UCSD-AML1 (cell line): ENCODE measurements at regions not wholly inside any gene's neighbourhood (a gene's known extent, or its start where the extent isn't known, plus 50 kb on each side); places are given as distances from the start of the nearest gene placed in this dataset.
"Not testable (repeated sequence)": the region's sequence is repeated elsewhere in the genome, so short reads cannot be mapped to it uniquely, and the experiment has no call there.

ENCODE experiments used
- DNase-seq: peaks from one replicate; lab custom pipeline; 2025; ENCODE audit not compliant: unreplicated experiment; lab: John Stamatoyannopoulos, UW

DNA sequence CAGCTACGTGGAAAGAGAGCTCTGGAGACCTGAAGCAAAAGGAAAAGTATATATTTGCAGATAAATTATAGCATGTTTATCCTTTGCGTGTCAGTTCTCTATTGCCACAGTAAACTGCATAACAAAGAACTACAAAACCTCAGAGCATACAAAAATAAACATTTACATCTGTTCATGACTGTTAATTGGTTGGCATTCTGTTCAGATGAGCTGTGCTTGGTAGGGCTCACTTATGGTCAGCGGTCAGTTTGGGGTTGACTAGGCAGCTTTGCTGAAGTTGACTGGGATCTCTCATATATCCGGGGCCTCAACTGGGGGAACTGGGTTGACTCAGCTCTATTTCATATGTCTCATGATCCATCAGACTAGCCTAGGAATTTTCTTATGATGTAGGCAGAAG is 257.7 kb downstream of the TLE1 start:
- no peak for DNase-seq

DNA sequence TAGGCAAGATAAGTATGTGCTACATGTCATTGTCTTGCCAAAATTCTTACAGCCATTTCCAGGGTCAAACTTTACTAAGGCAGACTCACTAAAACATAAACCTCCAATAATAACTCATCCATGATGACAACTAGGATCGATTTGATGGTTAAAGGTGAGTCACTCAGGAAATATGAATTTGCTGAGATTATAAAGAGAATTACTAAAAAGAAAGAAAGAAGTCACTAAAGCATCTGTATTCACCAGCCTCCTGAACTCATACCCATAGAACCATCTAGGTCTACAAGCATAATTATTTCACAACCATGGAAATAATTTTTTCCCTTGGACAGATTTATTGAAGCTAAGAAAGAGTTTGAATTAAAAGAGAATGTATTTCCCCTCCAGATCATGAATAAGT is 258.6 kb downstream of the TLE1 start:
- DNase-seq = no peak

DNA sequence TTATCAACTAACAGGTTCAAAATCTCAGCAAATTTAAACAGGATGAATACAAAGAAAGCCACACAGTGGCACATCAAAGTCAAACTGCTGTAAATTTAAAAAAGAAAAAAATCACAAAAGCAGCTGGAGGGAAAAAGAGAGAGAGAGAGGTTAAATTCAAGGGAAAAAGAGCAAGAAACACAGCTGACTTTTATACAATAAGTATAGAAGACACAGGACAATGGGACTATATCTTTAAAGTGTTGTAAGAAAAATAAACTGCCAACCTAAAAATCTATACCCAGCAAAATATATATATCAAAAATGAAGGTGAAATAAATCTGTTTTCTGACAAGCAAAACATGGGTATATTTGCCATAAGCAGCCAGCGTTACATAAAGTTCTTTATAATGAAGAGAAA is 261.5 kb downstream of the TLE1 start:
- no peak for DNase-seq

DNA sequence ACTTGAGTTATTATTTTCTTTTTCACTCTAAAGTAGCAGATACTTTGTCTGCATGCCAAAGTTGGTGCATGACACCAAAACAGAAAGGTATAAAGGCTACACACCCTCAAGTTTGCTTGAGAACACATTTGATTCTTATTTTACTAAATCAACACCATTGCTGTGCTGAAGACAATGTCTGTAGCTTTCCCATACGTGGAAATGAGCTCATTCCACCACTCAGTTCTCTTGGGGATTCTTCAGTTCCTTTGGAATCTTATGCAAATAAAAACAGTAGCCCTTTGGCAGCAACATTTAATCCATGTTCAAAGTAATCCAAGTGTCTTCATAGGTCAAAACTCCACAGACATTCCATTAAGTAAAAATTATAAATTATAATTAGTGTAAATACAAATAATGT is 264.9 kb downstream of the TLE1 start:
- no peak for DNase-seq

- no peak for DNase-seq
Measured at GRCh38 chr9:81423589-81424326, 265.6 kb downstream of the TLE1 start.

DNA sequence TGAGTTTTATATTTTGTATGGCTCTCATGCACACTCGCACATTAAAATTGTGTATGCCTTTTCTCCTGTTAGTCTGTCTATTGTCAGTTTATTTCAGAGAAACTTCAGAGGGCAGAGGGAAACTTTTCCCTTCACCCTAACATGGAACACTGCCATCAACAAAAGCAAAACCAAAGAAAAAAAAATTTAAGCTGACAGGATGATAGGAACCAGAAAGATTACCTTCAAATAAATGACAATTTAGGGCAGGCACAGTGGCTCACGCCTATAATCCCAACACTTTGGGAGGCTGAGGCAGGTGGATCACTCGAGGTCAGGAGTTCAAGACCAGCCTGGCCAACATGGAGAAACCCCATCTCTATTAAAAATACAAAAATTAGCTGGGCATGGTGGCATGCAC is 268.3 kb downstream of the TLE1 start:
- not testable (repeated sequence) for DNase-seq

- no peak for DNase-seq
Measured at GRCh38 chr9:81420024-81420423, 269.3 kb downstream of the TLE1 start.

- no peak for DNase-seq
Measured at GRCh38 chr9:81417941-81418340, 271.4 kb downstream of the TLE1 start.

- DNase-seq = no peak
Measured at GRCh38 chr9:81417299-81417675, 272.1 kb downstream of the TLE1 start.

DNA sequence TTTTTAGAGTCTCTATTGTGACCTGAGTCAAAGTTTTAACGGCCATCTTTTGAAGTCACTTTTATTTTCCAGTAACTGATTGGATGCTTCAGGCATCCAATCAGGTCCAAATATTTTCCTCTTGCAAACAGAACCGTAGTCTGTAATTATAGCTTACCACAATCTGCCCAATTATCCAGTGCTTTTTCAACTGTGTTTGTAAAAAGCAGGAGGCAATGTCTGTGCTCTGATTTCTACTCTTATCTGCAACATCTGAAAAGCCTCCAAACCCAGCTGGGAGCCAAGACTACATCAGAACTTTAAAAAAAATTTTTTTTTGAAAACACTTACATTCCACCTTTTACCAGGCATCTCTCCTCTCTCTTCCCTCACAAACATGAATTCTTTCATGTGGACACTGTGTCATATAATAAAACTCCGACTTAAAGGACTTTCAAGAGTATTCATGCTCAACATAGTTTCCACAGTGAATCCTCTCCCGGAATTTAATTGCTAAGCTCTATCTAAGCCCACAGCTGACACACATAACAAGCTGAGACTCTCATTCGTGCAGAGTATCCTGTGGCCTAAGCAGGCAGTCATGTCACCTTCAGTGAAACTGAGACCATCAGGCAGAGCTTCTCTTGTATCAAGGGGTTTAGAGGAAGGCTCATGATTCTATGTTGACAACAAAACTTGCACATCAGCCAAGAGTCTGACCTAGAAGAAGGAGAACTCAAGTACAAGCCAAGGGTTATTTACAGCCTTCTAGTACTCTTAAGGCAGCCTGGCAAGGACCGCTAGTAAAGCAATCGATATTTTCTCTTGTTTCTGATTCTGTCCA is 272.7 kb downstream of the TLE1 start:
- DNase-seq = no peak

- DNase-seq = no peak
Measured at GRCh38 chr9:81414836-81415235, 274.5 kb downstream of the TLE1 start.

GRCh38 chr9:81411961-81412360 is 277.4 kb downstream of the TLE1 start:
- DNase-seq = no peak

GRCh38 chr9:81410201-81410600 is 279.1 kb downstream of the TLE1 start:
- no peak for DNase-seq

GRCh38 chr9:81408951-81409350 is 280.4 kb downstream of the TLE1 start:
- no peak for DNase-seq

DNA sequence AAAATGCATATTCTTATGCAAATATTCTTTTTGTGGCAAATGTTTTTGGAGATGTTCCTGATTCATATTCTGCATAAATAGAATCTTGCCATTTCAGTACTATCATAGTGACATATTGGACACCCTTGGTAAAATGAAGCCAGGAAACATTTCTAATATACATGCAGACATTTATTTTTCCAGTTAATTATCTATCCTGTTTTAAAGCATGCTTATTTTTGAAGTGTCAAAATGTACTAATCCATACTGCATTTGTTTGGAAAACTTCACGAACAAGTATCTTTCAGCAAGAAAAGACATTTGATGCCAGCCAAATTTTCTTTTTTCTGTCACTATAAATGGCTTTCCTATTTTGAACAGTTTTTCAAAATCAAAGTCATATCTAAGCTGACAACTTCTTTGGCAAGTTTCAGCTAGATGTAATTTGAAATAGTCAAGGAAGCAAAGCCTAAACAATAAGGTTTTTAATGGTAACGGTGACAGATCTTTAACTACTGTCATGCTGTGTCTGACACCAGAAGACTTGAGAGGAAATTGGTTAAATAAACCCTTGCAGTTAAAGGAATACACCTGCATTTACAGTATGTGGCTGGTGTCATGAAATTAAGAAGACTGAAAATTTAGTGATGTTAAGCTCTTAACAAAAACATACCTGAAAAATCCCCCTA is 284.3 kb downstream of the TLE1 start:
- no peak for DNase-seq

- no peak for DNase-seq
Measured at GRCh38 chr9:81397481-81398381, 291.6 kb downstream of the TLE1 start.

DNA sequence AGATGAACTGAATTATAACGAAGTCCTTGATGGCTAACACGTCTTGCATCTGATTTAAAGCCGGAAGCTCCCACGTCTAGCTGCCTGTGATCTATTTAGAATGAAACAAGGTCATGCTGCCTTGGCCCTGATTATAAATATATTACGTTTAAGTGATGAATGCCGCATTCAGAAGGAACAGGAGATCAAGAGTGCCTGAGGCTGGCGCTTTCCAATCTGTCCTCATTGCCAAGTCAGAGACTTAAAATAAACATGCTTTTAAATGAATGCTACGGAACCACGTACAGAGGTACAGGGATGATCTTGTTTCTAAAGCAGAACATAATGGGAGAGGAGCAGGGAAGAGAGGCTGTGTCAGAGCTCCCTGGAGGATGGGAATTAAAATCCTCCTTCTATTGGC is 292.8 kb downstream of the TLE1 start:
- no peak for DNase-seq

- DNase-seq = no peak
Measured at GRCh38 chr9:81395676-81396054, 293.7 kb downstream of the TLE1 start.

DNA sequence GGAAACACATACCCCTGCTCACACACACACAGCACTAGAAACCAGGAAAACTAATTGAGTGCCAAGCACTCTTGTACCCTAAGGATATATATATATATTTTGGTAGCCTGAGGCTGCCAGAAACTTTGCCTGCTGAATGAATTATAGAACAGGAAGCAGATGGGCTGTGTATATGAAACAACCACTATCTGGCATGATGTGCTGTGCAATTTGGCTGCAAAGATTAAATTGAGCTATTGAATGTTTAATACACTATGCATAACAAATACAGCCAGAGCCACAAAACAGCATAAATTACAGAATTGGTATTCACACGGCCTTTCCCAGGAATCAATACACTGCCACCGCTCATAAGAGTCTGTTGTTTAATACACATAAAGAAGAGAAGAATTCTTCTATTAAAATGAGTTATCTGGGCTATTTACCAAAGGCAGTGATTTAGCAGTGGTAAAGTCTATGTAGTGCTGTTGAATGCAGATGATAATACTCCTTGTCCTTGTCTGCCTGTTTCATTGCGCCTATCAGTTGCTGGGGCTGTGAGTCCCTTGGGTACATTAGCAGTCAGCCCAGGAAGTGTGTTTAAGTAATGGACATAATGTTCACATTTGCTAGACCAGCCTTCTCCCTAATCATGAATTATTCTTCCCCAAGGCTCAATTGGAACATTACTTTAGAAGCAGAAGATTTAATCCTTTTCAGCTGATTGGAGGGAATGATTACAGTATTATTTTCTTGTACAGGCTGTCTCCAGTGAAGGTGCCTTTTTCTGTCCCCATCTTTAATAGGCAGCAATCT is 294.3 kb downstream of the TLE1 start:
- DNase-seq = no peak
